Tongue (tissue), 1 donor: ENCODE measurements at regions not wholly inside any gene's neighbourhood (a gene's known extent, or its start where the extent isn't known, plus 50 kb on each side); places are given as distances from the start of the nearest gene placed in this dataset.
A peak's percentile ranks its signal among the peaks of the same experiment; 100 is the strongest.
"Not testable (repeated sequence)": the region's sequence is repeated elsewhere in the genome, so short reads cannot be mapped to it uniquely, and the experiment has no call there.

Source experiments
- DNase-seq: peaks from one replicate; pipeline ENCODE4 v3.0.0-alpha.2; 2015

GRCh38 chr10:117750616-117751015 lies 208.1 kb downstream of the EMX2 start:
- no peak for DNase-seq

DNA sequence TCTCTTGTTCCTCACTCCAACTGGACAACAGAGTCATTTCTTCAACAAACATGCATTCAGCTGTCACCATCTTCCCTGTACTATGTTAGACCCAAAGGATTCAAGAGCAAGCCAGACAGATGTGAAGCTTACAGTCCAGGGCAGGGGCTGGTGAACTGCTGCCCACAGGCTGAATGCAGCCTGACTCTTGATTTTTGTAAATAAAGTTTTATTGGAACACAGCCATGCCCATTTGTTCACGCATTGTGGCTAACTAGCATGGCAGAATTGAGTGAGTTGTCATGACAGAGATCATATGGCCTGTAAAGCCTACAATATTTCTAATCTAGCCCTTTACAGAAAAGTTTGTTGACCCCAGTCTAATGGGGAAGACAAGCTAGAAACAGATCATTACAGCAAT lies 208.7 kb downstream of the EMX2 start:
- no peak for DNase-seq

DNA sequence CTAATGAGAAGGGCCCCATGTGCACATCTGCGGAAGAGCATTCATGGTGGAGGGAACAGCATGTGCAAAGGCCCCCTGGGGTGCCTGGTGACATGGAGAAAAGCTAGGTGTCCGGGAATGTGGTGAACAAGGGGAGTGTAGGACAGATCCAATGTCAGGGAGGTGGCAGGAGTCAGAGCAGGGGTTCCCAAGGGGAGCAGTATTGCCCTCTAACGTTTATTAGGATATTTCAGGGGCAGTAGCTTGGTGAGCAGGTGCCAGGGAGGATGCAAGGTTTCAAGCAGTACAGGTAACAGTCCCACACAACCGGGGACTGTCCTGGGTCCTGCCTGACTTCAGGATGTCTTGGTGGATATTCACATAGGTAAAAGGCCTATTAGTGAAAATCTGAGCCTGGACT lies 209.6 kb downstream of the EMX2 start:
- no peak for DNase-seq

DNA sequence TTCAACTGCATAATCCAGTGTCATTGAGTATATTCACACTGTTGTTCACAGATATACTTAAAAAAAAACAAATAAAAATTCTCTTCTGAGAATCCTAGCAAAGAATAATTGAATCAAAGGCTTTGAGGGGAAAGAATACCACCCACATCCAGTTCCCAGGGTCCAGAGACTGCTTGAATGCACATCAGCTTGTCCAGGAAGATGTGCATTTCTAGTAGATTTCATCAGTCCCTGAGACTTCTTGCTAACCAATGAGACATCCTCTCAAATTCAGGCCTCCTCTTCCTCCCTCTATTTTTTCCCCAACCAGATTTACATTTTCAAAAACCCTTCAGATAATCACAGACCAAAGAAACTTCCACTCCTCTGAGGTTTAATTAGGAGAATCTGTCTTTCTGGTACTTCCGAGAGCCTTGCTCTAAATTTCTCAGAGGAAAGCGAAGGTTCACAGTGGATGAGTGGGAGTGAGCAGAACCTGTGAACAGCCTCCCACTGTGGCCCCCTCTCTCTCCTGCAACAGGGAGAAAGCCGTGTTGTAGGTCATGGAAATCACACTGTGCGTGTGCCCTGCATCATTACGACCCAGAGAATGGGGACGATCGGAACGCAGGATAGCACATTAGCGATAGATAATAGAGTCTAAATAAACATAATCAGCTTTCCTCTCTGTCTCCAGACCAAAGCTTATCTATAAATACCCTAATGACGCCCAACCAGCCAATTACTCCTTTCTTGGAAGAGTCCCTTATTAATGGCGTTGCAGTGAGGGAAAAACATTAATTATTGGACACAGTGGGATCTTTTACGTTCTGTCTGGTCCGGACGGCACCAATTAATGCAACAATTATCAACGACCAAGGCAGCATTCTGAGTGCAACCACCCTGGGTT lies 212.5 kb downstream of the EMX2 start:
- DNase-seq, result no peak

- DNase-seq, result no peak
Observed at GRCh38 chr10:117755659-117756014, 213.1 kb downstream of the EMX2 start.

GRCh38 chr10:117757086-117757720 lies 214.7 kb downstream of the EMX2 start:
- peak; percentile 53 for DNase-seq

DNA sequence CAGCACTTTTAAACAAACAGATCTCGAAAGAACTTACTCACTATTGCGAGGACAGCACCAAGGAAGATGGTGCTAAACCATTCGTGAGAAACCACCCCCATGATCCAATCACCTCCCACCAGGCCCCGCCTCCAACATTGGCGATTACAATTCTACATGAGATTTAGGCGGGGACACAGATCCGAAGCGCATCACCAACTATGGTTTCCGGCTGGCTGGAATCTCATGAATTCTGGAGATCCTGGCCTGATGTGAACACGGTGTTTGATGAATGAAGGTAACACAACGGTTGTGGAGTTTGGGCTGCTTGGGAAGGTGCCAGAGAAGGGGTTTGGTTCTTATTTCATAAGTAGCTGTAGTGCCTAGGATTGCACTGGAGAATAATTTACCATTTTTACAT lies 216.7 kb downstream of the EMX2 start:
- DNase-seq, result no peak

GRCh38 chr10:117761695-117762094 lies 219.1 kb downstream of the EMX2 start:
- DNase-seq, result no peak

- DNase-seq, result no peak
Observed at GRCh38 chr10:117762126-117762818, 219.7 kb downstream of the EMX2 start.

- DNase-seq, result no peak
Observed at GRCh38 chr10:117762819-117763172, 220.2 kb downstream of the EMX2 start.

GRCh38 chr10:117763528-117763927 lies 221.0 kb downstream of the EMX2 start:
- DNase-seq, result no peak

GRCh38 chr10:117768333-117769042 lies 225.9 kb downstream of the EMX2 start:
- no peak for DNase-seq

GRCh38 chr10:117775526-117775925 lies 233.0 kb downstream of the EMX2 start:
- no peak for DNase-seq

GRCh38 chr10:117777222-117777621 lies 234.7 kb downstream of the EMX2 start:
- DNase-seq, result not testable (repeated sequence)

GRCh38 chr10:117778241-117778640 lies 235.7 kb downstream of the EMX2 start:
- no peak for DNase-seq

DNA sequence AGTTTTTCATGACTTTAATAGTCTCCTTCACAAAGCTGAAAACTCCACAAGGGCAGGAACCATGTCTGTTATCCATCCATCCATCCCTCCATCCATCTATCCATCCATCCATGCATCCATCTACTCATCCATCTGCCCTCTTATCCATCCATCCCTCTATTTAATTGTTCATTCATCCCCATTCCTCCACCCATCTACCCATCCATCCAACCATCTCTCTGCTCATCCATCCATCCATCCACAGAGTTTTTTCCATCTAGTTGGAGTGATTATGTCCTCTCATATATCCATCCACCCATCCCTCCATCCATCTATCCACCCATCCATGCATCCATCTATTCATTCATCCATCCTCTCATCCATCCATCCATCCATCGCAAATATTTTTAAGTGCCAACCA lies 237.9 kb downstream of the EMX2 start:
- no peak for DNase-seq

- no peak for DNase-seq
Observed at GRCh38 chr10:117781216-117781831, 238.8 kb downstream of the EMX2 start.

DNA sequence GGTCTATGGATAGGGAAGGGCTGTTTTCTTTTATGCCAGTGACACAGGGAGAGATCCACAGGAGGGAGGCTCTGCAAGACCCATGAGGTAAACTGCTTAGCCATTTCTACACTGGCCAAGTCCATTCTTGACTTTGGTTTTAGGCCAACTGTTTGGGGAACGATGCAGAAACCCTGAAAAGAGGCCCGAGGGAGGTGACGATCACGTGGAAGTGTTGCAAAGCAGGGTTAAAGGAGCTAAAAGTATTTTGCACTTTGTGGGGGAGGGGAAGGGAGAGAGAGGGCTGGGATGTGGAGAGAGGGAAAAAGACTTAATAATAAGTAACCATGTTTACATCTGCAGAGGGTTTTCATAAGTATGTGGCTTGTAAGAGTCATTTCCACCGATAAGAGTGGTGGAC lies 239.7 kb downstream of the EMX2 start:
- DNase-seq, result no peak

DNA sequence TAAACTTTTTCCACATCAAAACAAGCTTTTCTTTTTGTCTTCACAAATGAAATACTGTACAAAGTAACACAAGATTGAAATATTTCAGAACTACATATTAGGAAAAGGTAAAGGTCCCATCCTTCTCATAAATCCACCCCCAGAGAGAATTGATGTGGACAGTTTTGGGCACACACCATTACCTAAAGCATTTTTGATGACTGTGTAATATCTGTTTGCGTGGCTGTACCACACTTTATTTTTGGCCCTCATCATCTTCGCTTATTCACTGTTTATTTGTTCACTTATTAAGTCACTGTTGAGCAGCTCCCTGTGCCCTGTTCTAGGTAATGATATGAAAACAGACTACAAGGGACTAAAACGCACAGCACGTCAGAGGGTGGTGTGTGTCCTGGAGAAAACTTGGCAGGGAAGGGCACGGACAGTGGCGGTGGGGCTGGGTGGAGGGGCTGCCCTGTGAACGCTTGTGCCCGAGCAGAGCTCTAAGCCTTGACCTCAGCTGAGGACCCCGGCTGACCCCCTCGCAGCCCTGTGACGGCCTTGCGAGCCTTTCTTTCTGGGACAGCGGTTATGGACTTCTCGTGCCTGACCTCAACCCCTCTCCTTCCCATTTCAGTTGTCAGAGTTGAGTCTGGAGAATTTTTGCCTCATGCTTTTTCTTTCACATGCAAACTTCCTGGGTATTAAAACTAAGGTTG lies 241.3 kb downstream of the EMX2 start:
- no peak for DNase-seq

DNA sequence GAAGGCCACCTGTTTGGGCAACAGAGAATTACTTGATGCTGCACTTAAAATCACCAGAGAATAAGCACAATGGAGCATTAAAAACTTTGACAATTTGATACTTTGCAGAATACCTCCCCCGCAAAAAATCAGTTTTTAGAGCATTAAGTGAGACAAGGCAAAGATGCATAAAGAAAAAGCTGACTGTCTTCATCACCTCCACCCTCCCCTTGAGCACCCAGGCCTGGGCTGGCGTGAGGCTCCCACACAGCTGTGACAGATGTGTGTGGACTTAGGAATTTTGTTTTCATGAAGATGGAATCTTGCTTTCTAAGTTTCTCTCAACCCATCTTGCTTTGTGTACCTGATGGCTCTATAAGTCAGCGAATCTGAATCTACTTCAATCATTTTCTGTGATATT lies 242.2 kb downstream of the EMX2 start:
- no peak for DNase-seq

DNA sequence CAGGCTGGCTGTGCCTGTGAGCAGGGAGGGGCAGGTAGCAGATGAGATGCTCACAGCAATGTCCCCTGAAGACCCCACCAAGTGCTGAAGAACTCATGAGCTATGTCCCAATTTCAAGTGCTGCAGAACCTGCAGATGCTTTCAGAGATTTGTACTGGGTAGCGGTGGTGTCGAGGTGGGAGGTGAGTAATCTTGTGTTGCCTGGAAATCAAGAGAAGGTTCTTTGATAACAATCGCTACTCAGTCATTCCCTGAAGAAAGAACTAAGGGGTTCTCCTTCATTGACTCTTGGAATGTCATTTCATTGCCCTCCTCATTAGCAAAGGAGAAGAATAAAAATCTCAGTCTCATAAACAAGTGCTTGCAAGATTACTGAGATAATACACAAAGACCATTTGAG lies 246.4 kb downstream of the EMX2 start:
- no peak for DNase-seq

DNA sequence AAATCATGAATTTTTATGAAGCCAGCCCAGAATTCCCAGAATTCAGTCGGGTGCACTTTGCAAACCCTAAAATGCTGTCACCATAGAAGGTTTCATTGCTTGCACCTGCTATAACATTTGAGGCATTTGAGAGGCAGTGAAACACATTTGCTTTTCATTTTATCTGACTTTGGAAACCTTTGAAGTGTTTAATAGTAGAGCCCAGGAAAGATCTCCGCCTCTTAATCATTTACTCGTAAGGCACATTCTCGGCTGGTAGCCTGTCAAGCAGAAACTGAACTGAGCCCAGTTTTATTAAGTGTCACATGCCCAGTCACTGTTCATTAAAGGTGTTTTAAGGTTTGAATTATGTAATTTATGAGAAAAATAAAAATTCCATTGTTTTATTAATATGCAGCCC lies 247.6 kb downstream of the EMX2 start:
- no peak for DNase-seq
